Upper lobe of left lung (tissue), 6 donors: ENCODE measurements at regions not wholly inside any gene's neighbourhood (a gene's known extent, or its start where the extent isn't known, plus 50 kb on each side); places are given as distances from the start of the nearest gene placed in this dataset.

Source experiments
- ATAC-seq, 2 donors: fragments of 200-7000 bp; cut with Tn5 transposase; one replicate each; pipeline ENCODE4 v1.9.1; 2022; ENCODE audit warnings: mild to moderate bottlenecking in 2 of 2, moderate library complexity in 2 of 2; ENCODE audit not compliant: low FRiP score in 2 of 2
- DNase-seq, 2 donors: peaks; one replicate each; pipeline ENCODE4 v3.0.0-alpha.2; 2019 to 2020
- H3K27ac ChIP-seq, 4 donors: fragments of 200-600 bp; sonication (generic); one replicate each; pipeline ENCODE4 v1.5.1; 2016 to 2019
- H3K27me3 ChIP-seq, 4 donors: fragments of 200-600 bp; sonication (generic); one replicate each; pipeline ENCODE4 v1.5.1; 2017 to 2019
- H3K36me3 ChIP-seq, 4 donors: fragments of 200-600 bp; sonication (generic); one replicate each; pipeline ENCODE4 v1.5.1; 2016 to 2019
- H3K4me1 ChIP-seq, 4 donors: fragments of 200-600 bp; sonication (generic); one replicate each; pipeline ENCODE4 v1.5.1; 2018 to 2019
- H3K4me3 ChIP-seq, 4 donors: fragments of 200-600 bp; sonication (generic); one replicate each; pipeline ENCODE4 v1.5.1; 2017 to 2019; ENCODE audit warnings: mild to moderate bottlenecking in 2 of 4, moderate library complexity in 1 of 4
- H3K9me3 ChIP-seq, 4 donors: fragments of 200-600 bp; sonication (generic); one replicate each; pipeline ENCODE4 v1.5.1; 2018 to 2019
- CTCF ChIP-seq, 6 experiments: fragments of 450-650 bp in 4 of 6; fragments of 200-600 bp in 2 of 6; sonication (generic) in 2 of 6; IDR thresholded peaks; one replicate each; pipeline ENCODE4 v1.5.1; 2016 to 2019; ENCODE audit warnings: antibody characterized with exemption in 6 of 6
- EP300 ChIP-seq, 4 donors: sonication (generic); formaldehyde crosslinking; IDR thresholded peaks; one replicate each; pipeline ENCODE4 v1.5.1; 2017; ENCODE audit warnings: antibody characterized with exemption in 4 of 4, control low read depth in 2 of 4
- POLR2A ChIP-seq, 4 donors: fragments of 450-650 bp; IDR thresholded peaks; one replicate each; pipeline ENCODE4 v1.5.1; 2016 to 2017; ENCODE audit warnings: antibody characterized with exemption in 4 of 4, mild to moderate bottlenecking in 2 of 4
- POLR2AphosphoS5 ChIP-seq, 2 donors: sonication (generic); formaldehyde crosslinking; IDR thresholded peaks; one replicate each; pipeline ENCODE4 v1.5.1; 2017; ENCODE audit warnings: antibody characterized with exemption in 2 of 2
- WGBS, 2 donors: methylation state at CpG; one replicate each; pipeline ENCODE4 v1.1.5; 2017 to 2018; 5-methylcytosine and 5-hydroxymethylcytosine counted together
- donor health status: DM: no; HTN: no; CAD: no; lungs with moderate emphysema.
- donor health status: DM: no; HTN: yes; CAD: no; lungs with severe emphysema.

GRCh38 chr12:97159377-97159776 is 252.3 kb downstream of the NEDD1 start:
- TF ChIP-seq EP300 (IDR thresholded peaks at IDR 0.05), result no peak
- TF ChIP-seq POLR2A (IDR thresholded peaks at IDR 0.05), result no peak
- TF ChIP-seq POLR2AphosphoS5 (IDR thresholded peaks at IDR 0.05), result no peak
- no peak for TF ChIP-seq CTCF (IDR thresholded peaks at IDR 0.05)
- Histone ChIP-seq H3K4me3 (no peak overlapping the region), H3K36me3 (no peaks in the 10 kb centered on the region), H3K27ac (no peak overlapping the region), H3K27me3 (no peaks in the 10 kb centered on the region), H3K9me3 (no peaks in the 10 kb centered on the region), H3K4me1 (no peaks in the 10 kb centered on the region)
- ATAC-seq (no peak), DNase-seq (no peak)
- 75 to 81% methylated on average over 5 of the region's 5 CpGs for WGBS, 2 donors

- no peaks in the 10 kb centered on the region for H3K4me1 ChIP-seq
- WGBS, 2 donors, result 76 to 96% methylated on average over 2 of the region's 2 CpGs
- TF ChIP-seq CTCF (IDR thresholded peaks at IDR 0.05), result no peak
- TF ChIP-seq POLR2A (IDR thresholded peaks at IDR 0.05), result no peak
- TF ChIP-seq POLR2AphosphoS5 (IDR thresholded peaks at IDR 0.05), result no peak
- TF ChIP-seq EP300 (IDR thresholded peaks at IDR 0.05), result no peak
- H3K27me3 ChIP-seq, result no peaks in the 10 kb centered on the region
- no peak overlapping the region for H3K4me3 ChIP-seq
- DNase-seq (no peak), ATAC-seq (no peak)
- H3K27ac ChIP-seq, result no peak overlapping the region
- no peaks in the 10 kb centered on the region for H3K9me3 ChIP-seq
- no peaks in the 10 kb centered on the region for H3K36me3 ChIP-seq
These were observed 253.2 kb downstream of the NEDD1 start for GRCh38 chr12:97160277-97160676.

GRCh38 chr12:97162173-97162572 is 255.1 kb downstream of the NEDD1 start:
- no peak overlapping the region for H3K27ac ChIP-seq
- H3K36me3 ChIP-seq, result no peaks in the 10 kb centered on the region
- 69 to 72% methylated on average over 1 of the region's 1 CpG for WGBS, 2 donors
- no peak overlapping the region for H3K4me3 ChIP-seq
- no peak for TF ChIP-seq POLR2AphosphoS5 (IDR thresholded peaks at IDR 0.05)
- no peak for TF ChIP-seq POLR2A (IDR thresholded peaks at IDR 0.05)
- TF ChIP-seq CTCF (IDR thresholded peaks at IDR 0.05), result no peak
- TF ChIP-seq EP300 (IDR thresholded peaks at IDR 0.05), result no peak
- ATAC-seq (no peak), DNase-seq (no peak)
- H3K9me3 ChIP-seq, result no peaks in the 10 kb centered on the region
- H3K27me3 ChIP-seq, result no peaks in the 10 kb centered on the region
- H3K4me1 ChIP-seq, result no peaks in the 10 kb centered on the region

GRCh38 chr12:97164936-97165335 is 257.9 kb downstream of the NEDD1 start:
- DNase-seq, result no peak
- 64 to 71% methylated on average over 3 of the region's 3 CpGs for WGBS, 2 donors
- Histone ChIP-seq H3K4me1 (no peaks in the 10 kb centered on the region), H3K9me3 (no peaks in the 10 kb centered on the region), H3K27ac (no peak overlapping the region), H3K4me3 (no peak overlapping the region), H3K27me3 (no peaks in the 10 kb centered on the region), H3K36me3 (no peaks in the 10 kb centered on the region)
- no peak for ATAC-seq
- TF ChIP-seq CTCF (IDR thresholded peaks at IDR 0.05) (no peak), EP300 (IDR thresholded peaks at IDR 0.05) (no peak), POLR2AphosphoS5 (IDR thresholded peaks at IDR 0.05) (no peak), POLR2A (IDR thresholded peaks at IDR 0.05) (no peak)

- no peak for TF ChIP-seq POLR2AphosphoS5 (IDR thresholded peaks at IDR 0.05)
- TF ChIP-seq EP300 (IDR thresholded peaks at IDR 0.05), result no peak
- no peak for TF ChIP-seq CTCF (IDR thresholded peaks at IDR 0.05)
- no peak for TF ChIP-seq POLR2A (IDR thresholded peaks at IDR 0.05)
- Histone ChIP-seq H3K4me1 (no peaks in the 10 kb centered on the region), H3K4me3 (no peak overlapping the region), H3K36me3 (no peaks in the 10 kb centered on the region), H3K27me3 (no peaks in the 10 kb centered on the region), H3K27ac (no peak overlapping the region), H3K9me3 (no peaks in the 10 kb centered on the region)
- 84 to 90% methylated on average over 4 of the region's 4 CpGs for WGBS, 2 donors
- ATAC-seq (no peak), DNase-seq (no peak)
These were observed 260.5 kb downstream of the NEDD1 start for GRCh38 chr12:97167598-97167997.
